WTC11 (cell line): ENCODE measurements at regions not wholly inside any gene's neighbourhood (a gene's known extent, or its start where the extent isn't known, plus 50 kb on each side); places are given as distances from the start of the nearest gene placed in this dataset.

Source experiments
- CREM ChIP-seq: sonication (generic); formaldehyde crosslinking; IDR thresholded peaks from 2 replicates; pipeline ENCODE4 v1.8.1; 2022; ENCODE audit warnings: mild to moderate bottlenecking, missing genetic modification reagents, moderate library complexity
- JAZF1 ChIP-seq: fragments of 250-450 bp; sonication (Bioruptor Pico); IDR thresholded peaks from 2 replicates; pipeline ENCODE4 v1.9.0; 2021; ENCODE audit warnings: moderate library complexity, mild to moderate bottlenecking, inconsistent platforms
- TCF7 ChIP-seq: sonication (generic); formaldehyde crosslinking; IDR thresholded peaks from 2 replicates; pipeline ENCODE4 v1.8.0; 2022; ENCODE audit warnings: mild to moderate bottlenecking, low read depth, missing genetic modification reagents, moderate library complexity
- TEAD4 ChIP-seq: sonication (generic); formaldehyde crosslinking; IDR thresholded peaks from 2 replicates; pipeline ENCODE4 v1.8.0; 2022; ENCODE audit warnings: mild to moderate bottlenecking, missing genetic modification reagents
- ZNF396 ChIP-seq: fragments of 250-450 bp; sonication (Bioruptor Pico); IDR thresholded peaks from 2 replicates; pipeline ENCODE4 v1.8.0; 2021; ENCODE audit warnings: mild to moderate bottlenecking, moderate library complexity, borderline replicate concordance
- TF ChIP-seq, protein P1 (sequence below): fragments of 200-600 bp; IDR thresholded peaks from 2 replicates; pipeline ENCODE4 v1.8.0; 2022; ENCODE audit warnings: antibody characterized with exemption
- TF ChIP-seq, protein P2 (sequence below): sonication (generic); formaldehyde crosslinking; conservative IDR thresholded peaks from 2 replicates; pipeline ENCODE4 v1.8.1; 2022; ENCODE audit warnings: mild to moderate bottlenecking, missing genetic modification reagents
- TF ChIP-seq, protein P3 (sequence below): sonication (generic); formaldehyde crosslinking; IDR thresholded peaks from 2 replicates; pipeline ENCODE4 v1.8.0; 2022; ENCODE audit warnings: missing genetic modification reagents
- TF ChIP-seq, protein P4 (sequence below): sonication (generic); formaldehyde crosslinking; IDR thresholded peaks from 2 replicates; pipeline ENCODE4 v1.8.1; 2023; ENCODE audit warnings: mild to moderate bottlenecking, missing genetic modification reagents, moderate library complexity

DNA sequence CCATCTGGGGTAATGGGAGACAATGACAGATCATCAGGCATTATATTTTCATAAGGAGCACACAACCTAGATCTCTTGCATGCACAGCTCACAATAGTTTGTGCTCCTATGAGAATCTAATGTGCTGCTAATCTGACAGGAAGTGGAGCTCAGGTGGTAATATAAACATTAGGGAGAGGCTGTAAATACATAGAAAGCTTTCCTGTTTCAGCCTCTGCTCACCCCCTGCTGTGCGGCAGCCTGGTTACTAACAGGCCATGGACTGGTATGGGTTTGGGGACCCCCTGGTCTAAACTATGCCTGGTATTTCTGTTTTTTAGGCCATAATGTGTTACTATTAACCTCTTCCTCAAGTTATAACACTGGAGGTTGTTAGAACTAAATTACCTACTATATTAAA, 1373.7 kb downstream of the LRFN5 start:
- TF ChIP-seq CREM (CRISPR knock-in tag) (no peak), ZNF396 (no peak), TCF7 (CRISPR knock-in tag) (no peak), JAZF1 (CRISPR knock-in tag) (no peak), TEAD4 (CRISPR knock-in tag) (no peak)
- TF ChIP-seq, protein P1, sequence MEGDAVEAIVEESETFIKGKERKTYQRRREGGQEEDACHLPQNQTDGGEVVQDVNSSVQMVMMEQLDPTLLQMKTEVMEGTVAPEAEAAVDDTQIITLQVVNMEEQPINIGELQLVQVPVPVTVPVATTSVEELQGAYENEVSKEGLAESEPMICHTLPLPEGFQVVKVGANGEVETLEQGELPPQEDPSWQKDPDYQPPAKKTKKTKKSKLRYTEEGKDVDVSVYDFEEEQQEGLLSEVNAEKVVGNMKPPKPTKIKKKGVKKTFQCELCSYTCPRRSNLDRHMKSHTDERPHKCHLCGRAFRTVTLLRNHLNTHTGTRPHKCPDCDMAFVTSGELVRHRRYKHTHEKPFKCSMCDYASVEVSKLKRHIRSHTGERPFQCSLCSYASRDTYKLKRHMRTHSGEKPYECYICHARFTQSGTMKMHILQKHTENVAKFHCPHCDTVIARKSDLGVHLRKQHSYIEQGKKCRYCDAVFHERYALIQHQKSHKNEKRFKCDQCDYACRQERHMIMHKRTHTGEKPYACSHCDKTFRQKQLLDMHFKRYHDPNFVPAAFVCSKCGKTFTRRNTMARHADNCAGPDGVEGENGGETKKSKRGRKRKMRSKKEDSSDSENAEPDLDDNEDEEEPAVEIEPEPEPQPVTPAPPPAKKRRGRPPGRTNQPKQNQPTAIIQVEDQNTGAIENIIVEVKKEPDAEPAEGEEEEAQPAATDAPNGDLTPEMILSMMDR, result no peak
- TF ChIP-seq, protein P2, sequence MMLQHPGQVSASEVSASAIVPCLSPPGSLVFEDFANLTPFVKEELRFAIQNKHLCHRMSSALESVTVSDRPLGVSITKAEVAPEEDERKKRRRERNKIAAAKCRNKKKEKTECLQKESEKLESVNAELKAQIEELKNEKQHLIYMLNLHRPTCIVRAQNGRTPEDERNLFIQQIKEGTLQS (CRISPR knock-in tag), result no peak
- TF ChIP-seq, protein P3, sequence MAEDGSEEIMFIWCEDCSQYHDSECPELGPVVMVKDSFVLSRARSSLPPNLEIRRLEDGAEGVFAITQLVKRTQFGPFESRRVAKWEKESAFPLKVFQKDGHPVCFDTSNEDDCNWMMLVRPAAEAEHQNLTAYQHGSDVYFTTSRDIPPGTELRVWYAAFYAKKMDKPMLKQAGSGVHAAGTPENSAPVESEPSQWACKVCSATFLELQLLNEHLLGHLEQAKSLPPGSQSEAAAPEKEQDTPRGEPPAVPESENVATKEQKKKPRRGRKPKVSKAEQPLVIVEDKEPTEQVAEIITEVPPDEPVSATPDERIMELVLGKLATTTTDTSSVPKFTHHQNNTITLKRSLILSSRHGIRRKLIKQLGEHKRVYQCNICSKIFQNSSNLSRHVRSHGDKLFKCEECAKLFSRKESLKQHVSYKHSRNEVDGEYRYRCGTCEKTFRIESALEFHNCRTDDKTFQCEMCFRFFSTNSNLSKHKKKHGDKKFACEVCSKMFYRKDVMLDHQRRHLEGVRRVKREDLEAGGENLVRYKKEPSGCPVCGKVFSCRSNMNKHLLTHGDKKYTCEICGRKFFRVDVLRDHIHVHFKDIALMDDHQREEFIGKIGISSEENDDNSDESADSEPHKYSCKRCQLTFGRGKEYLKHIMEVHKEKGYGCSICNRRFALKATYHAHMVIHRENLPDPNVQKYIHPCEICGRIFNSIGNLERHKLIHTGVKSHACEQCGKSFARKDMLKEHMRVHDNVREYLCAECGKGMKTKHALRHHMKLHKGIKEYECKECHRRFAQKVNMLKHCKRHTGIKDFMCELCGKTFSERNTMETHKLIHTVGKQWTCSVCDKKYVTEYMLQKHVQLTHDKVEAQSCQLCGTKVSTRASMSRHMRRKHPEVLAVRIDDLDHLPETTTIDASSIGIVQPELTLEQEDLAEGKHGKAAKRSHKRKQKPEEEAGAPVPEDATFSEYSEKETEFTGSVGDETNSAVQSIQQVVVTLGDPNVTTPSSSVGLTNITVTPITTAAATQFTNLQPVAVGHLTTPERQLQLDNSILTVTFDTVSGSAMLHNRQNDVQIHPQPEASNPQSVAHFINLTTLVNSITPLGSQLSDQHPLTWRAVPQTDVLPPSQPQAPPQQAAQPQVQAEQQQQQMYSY (CRISPR knock-in tag), result no peak
- TF ChIP-seq, protein P4, sequence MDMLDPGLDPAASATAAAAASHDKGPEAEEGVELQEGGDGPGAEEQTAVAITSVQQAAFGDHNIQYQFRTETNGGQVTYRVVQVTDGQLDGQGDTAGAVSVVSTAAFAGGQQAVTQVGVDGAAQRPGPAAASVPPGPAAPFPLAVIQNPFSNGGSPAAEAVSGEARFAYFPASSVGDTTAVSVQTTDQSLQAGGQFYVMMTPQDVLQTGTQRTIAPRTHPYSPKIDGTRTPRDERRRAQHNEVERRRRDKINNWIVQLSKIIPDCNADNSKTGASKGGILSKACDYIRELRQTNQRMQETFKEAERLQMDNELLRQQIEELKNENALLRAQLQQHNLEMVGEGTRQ (CRISPR knock-in tag), result no peak
